CD4-positive, alpha-beta T cell treated with Interleukin-15 for 1 hour (primary cell): ENCODE measurements at regions not wholly inside any gene's neighbourhood (a gene's known extent, or its start where the extent isn't known, plus 50 kb on each side); places are given as distances from the start of the nearest gene placed in this dataset.
"Not testable (repeated sequence)": the region's sequence is repeated elsewhere in the genome, so short reads cannot be mapped to it uniquely, and the experiment has no call there.

Experiments used
- DNase-seq: peaks from one replicate; pipeline ENCODE4 v3.0.0-alpha.2; 2020

DNA sequence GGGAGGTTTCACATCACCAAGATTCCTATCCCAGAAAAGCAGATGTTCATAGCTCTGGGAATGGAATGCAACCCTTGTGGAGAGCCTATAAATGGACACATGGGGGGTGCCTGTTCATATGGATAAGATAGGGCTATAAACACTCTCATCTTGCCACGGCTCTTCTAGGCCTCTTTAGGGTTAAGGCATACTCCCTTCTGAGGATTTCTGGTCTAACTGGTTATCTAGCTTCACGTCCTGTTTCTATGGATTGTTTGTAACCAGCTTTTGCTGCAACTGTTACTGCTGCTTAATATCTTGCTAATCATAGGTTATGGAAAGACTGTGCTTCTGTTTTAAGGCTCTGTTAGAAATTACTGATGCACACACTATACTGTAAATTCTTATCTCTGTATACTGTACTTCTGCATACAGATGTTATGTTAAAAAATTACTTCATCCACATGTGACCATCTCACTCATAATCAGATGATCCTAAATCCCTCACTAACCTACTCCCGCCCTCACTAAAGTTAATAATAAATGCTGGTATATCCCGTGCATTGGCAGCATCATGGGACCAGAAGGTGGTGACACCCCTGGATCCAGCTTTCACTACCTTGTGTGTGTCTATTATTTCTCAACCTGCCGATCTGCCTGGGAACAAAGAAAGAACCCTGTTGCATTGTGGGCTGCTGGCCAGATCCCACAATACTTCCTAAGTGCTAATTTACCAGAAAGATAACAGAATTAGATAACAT, 68.7 kb downstream of the PRKAB2 start:
- DNase-seq, result not testable (repeated sequence)

DNA sequence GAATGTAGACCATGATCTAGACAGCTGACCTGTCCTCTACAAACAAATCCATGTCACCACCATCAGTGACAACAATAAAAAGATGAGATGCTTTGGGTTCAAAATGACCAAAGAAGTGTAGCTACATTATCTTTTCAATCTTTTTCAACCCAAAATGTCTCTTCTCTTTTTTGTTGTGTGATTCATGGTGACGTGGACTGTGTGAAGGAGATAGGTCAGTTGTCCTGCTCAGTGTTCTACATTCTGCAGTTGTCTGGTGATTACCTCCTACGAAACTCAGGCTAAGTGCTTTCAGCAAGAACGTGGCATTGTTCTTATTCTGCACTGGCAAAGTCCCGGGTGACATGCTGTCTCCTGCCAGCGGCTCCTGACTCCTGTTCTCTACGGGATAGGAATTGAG, 73.1 kb downstream of the PRKAB2 start:
- no peak for DNase-seq

DNA sequence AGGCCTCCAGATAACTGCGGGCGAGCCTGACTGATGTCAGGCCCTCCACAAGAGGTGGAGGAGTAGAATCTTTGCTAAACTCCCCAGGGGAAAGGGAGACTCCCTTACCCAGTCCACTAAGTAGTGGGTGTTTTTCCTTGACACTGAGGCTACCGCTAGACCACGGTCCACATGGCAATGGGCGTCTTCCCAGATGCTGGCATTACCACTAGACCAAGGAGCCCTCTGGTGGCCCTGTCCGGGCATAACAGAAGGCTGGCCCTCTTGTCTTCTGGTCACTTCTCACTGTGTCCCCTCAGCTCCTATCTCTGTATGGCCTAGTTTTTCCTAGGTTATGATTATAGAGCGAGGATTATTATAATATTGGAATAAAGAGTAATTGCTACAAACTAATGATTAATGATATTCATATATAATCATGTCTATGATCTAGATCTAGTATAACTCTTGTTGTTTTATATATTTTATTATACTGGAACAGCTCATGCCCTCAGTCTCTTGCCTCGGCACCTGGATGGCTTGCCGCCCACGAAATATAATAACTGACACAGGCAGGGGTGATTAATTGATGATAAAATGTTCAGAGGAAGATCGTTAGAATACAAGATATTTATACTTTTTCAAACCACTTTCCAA, 73.8 kb downstream of the PRKAB2 start:
- DNase-seq, result not testable (repeated sequence)

DNA sequence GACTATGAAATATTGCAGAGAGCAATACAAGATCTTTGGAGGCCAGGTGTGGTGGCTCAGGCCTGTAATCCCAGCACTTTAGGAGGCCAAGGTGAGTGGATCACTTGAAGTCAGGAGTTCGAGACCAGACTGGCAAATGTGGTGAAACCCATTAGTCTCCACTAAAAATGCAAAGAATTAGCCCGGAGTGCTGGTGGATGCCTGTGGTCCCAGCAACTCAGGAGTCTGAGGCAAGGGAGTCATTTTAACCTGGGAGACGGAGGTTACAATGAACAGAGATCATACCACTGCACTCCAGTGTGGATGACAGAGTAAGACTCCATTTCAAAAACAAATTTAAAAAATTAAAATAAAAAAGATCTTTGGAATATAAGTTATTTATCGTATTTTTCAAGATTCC, 76.6 kb downstream of the PRKAB2 start:
- DNase-seq, result no peak

DNA sequence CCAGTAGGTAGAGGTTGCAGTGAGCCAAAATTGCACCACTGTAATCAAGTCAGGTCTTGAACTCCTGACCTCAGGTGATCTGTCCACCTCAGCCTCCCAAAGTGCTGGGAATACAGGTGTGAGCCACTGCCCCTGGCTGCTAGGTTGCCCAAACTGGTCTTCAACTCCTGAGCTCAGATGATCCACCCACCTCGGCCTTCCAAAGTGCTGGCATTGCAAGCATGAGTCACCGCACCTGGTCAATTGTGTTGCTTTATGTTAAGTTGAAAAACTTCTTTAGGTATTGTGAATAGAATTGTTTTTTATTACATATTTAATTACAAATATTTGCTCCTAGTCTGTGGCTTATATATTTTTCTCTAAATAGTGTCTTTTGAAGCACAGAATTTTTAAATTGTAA, 80.5 kb downstream of the PRKAB2 start:
- DNase-seq, result no peak

DNA sequence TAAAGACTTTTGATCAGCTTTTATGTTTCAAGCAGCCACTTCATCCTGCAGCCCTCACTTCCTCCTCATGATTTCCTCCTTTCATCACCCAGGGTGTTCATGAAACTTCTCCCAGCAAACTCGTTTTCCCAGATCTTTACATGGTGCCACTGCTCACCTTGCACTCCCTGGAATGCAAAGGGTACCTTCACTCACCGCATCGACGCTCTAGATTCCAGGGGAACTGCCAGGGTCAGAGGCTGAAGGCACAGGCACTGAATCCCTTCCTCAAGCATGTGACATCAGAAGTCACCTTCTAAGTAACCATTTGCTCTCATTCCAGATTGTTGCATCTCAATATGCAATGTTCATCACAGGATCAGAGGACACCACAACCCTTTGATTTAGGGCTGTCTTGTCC, 82.8 kb downstream of the PRKAB2 start:
- DNase-seq, result no peak

DNA sequence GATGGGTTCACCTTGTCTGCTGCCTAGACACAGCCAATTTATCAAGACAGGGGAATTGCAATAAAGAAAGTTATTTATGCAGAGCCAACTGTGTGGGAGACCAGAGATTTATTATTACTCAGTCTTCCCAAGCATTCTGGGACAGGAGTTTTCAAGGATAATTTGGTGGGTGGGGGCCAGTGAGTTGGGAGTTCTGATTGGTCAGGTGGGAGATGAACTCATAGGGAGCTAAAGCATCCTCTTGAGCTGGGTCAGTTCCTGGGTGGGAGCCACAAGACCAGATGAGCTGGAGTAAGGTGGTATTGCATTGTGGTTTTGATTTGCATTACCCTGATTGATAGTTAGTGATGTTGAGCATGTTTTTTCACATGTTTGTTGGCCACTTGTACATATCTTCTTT, 86.1 kb downstream of the PRKAB2 start:
- no peak for DNase-seq

DNA sequence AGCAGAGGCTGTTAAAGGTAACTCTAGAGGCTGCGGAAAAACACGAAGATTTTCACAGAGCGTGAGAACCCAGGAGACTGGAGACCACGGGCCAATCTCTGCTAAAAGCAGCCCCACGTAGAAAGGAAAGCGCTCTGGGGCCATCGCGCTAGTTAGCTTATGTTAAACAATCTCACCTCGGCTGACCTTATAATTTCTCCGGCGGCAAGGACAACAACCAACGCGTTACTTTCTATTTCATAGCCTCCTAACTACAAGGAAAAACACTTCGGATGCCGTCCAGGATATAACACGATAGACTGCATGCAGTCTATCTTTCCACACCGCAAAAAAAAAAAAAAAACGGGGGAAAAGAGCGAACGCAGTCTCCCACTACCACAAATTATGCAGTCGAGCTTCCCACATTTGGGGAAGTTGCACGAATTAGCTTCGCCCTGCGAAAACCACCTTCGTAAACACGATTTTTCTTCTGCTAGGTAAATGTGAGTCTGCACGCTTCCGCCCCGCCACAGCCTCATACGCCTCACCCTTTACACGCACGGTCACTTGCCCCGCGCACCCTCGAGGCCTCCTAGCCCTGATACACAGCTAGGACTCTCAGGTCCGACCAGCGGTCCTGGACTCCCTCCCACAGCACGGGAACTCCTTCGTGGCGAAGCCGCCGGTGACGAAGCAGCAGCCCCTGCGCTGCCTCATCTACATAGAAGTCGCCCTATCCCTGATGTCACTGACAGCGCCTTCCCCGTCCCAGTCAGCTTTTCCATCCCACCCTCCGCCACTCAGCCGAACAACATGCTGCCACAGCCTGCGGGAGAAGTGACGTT, 87.8 kb downstream of the PRKAB2 start:
- peak; percentile 55 for DNase-seq

DNA sequence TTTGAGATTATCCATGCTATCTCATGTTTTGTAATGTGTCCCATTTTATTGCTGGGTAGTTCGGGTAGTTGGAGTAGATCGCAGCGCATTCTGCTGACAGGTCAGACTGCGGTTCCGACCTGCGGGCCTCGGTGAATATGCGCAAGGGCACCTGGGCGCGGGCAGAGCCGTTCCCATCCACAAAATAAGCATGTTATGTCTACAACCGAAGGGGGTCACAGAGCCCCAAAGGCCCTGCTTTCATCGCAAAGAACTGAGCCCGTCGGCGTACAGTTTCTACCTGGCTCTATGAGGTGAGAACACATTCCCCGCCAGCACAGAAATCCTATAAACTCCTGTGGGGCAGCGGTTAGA, 88.4 kb downstream of the PRKAB2 start:
- no peak for DNase-seq

DNA sequence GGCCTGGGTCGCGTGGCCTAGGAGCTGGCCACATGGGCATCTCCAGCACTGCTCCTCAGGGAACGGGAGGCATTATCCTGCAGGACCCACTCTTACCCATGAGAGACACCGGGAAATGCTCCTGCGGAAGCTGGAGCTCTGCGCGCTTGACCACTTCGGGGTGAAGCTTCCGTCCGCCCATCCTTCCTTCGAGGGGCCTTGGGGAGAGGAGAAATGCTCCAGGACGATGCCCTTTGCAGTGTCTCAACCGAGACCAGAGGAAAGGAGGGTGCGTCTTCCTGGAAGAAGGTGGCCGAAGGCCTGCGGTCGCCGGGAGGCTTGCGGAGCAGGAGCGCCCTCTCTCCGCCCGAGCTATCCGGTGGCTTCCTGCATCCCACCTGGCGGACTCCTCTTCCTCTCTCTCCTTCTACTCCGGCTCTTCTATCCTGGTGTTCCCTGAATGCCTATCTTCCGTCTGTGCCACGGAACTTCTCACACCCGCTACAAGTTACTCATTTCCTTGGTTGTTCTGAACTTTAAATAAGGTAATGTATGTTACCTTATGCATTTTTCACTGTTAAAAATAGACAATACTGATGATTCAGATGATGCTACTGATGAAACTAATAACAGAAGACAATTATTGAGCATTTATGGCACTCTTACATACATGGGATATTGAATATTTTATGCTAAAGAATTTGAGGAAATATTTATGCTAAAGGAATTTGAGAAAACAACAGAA, 91.4 kb downstream of the PRKAB2 start:
- no peak for DNase-seq

DNA sequence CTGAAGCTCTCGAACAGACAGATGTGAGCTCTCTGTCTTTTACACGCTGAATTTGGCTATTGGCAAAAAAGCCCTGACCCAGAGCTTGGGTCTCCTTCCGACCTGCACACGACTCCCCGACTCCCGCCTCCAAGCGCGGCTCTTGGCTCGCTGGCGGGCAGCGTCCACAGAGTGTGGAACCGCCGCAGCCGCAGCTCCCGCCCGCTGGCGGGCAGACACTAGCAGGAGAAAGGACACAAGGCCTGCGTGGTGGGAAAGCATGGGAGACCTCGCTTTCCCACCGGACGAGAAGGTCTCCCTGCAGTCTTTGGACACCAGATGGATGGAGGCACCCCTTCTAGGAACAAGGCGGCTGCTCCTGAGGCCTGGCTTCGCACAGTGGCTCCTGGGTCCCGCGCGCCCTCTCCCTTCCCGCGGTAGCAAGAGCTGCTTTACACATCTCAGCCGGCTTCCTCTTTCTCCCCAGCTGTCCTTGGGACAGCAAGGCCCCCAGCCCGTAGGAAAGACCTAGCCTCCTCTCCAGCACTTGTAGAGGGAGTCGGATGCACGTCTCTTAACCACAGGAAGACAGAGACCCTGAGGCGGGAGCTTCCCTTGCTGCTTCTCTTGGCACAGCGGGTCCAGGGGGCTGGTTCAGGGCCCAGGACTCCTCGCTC, 92.1 kb downstream of the PRKAB2 start:
- no peak for DNase-seq

DNA sequence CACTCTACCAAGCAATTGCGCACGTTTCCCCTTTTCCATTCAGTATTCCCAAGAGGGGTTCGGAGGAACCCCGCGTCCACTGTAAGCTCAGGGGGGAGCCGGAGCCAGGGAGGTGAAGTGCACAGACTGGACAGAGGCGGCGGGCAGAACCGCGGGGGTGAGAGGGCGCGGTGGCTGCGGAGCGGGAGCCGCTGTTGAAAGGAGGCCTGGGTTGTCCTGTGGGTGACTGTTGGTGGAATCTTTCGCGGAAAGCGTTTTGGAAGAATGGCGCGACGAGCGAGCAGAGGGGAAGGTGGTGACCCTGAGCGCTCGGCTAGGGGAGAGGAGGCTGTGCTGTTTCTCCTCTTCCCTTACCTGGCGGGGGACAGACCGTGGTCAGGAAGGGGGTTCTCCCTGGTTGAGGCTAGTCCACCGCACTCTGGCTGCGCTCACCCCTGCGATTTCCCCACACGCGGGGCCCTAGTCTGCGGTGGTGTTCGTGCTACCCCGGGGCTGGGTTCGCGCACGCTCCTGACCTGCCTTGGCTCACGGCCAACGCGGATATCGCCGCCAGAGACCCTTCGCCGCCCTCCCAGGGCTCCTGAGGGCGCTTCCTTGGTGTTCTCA, 92.8 kb downstream of the PRKAB2 start:
- no peak for DNase-seq

DNA sequence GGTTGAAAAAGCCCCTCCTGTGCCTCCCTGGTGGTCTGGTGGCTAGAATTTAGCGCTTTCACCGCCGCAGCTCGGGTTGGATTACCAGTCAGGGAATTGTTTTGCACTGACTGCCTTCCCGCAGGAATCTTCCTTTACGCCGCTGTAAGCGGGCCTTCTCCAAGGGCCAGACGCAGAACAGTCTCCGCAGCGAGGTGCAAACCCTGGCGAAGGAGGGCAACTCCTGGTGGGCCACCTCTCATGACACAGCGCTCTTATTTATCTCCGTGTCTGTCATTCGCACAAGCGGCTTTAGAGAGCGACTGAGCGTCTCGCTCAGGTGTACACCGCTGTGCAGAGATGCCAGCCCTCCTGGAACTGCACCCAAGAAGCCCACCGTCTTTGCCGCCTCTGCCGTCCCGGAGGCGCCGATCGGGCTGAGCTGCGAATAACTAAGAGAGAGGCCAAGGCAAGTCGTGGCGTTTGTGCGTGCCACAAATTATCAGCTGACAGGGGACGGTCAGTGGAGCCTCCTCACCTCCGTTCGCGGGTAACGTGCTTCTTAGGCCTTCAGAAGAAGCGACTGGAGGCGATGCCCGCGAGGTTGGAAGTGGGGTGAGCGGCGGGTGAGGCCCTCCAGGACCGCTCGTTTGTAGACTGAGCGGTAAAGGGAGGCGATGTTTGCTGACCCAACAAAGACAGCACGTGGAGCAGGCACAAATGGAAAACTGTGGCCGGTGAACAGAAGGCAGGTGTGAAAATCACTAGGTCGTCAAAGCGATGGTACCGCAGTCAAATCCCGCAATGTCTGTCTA, 93.5 kb downstream of the PRKAB2 start:
- DNase-seq, result no peak

DNA sequence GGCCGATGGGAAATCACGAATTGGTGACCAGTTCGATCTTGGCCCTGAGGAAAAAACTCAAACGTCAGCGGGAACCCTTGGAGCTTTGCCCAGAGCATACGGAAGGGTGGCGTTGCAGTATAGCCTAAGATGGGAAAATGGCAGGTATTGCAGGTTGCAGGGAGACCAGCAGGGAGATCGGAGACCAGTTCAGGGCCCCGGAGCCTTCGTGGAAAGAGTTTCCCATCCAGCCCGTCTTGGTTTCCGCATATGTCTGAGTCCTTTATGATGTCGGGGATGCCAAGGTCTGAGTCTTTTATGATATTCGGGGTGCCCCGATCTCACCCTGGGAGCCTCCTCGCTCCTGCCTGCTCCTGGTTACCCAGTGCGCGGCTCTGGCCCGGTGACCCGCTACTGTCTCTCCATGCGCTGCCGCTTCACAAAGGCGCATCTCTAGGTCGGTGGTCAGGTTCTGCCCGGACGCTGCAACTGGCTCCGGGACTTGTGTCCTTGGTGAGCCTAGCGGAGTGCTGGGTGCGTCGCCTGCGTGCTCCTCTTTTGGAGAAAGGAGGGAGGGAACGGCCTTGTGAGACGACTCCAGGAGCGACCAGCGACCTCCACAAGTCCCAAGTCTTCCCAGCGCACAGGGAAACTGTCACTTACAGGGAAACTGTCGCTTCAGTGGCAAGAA, 94.2 kb downstream of the PRKAB2 start:
- DNase-seq, result no peak

DNA sequence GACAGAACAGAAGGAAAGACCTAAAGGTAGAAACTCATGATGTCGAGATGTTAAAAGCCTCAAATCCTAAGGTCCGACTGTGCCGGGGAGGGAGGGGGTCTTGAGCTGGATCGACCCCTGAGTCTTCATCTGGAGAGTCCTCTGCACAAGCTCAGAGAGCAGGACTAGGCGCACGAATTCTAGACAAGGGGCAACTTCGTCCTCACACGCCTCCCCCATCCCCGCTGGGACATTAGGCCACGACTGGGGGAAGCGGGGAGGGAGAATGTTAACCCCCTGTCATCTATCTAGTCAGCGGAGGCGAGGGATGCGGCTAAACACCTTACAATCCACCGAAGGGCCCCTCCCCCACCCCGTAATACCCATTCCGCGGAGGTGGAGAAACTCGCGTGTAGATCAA, 94.7 kb downstream of the PRKAB2 start:
- no peak for DNase-seq

DNA sequence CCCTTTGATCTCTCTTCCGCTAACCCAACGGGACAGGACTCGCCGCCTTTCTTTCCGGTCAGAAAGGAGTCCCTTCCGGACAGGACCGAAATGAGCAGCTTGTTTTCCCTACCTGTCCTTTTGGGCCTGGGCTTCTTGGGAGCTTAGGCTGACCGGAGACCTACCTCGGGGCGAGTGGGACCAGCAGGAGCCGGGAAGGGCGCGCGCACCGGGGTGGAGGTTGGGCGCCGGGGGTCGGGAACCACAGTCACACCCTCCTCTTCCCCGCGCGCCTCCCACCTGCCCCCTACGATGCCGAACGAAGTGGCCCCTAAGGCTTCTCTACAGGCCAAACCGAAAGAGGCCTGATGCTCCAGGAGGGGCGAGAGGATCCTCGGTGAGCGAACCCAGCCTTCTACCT, 95.2 kb downstream of the PRKAB2 start:
- DNase-seq, result no peak

DNA sequence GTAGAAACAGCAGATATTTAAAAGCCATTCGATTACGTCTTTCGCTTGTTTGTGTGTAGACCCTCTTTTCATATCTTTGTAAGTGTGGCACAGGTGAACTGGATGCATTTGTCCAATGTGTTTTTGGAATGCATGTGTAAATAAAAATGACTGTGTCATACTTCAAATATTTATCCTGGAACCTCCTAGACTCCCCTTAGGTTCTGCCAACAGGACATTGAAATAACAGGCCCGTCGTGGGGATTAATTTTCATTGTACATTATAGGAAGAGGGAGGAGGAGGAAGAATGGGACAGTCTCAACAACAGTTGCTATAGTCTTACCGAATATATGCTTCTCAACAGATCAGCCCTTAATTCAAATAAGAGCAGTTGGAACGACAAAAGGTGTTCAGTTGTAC, 95.8 kb downstream of the PRKAB2 start:
- DNase-seq, result no peak

DNA sequence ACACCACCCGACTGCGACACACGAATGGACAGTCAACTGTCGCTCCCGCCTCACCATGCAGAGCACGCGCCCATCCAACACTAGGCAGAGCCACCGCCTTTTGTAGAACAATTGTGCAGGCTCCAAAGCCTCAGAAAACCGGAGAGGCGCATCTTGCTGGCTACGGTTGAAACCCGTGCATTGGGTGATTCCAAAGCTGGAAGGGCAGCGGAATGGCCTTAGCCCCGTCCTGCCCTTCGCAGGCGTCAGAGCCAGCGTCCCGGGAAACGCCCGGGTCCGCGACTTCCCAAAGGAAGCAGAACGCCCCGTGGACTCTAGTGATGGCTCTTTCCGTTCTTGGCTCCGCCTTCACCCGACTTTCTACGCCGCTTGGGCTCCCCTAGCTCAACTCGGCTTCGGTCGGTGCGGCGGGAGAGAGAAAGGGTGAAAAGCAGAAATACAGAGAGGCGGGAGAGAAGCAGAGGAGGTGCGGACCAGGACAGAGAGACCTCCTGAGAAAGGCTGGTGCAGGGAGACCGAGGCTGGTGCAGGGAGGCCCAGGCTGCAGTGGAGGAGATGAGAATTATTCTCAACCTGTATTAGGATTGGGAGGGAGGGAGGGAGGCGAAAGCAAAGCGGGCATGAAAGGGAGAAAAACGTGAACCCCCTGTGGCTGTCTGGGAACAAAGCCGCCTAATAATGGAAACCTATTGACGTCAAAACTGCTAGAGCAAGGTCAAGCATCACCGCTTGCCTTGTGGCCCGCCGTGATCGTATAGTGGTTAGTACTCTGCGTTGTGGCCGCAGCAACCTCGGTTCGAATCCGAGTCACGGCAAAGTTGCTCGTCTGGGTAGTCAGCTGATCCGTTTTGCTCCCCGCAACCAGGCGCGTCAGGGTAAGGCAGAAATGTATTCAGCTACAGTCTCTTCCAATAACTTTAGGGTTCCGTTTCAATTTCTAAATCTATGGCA, 99.5 kb downstream of the PRKAB2 start:
- DNase-seq, result no peak

DNA sequence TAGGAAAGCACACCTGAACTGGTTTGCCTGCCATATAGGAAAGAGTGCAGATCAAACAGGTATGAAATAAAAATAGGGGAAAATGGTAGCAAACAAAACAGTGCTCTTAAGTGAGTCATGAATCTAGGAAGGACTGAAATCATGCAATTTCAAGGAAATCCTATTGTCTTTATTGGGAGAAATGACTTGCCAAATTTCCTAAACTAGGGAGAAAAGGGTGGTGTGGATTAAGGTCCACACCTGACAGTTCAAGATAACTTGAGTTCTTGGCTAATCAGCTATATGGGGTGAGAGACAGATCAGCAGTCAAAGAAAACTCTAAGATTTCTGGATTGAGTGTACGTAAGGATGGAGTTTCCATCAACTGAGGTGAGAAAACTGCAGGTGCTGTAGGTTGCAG, 101.1 kb downstream of the PRKAB2 start:
- no peak for DNase-seq

DNA sequence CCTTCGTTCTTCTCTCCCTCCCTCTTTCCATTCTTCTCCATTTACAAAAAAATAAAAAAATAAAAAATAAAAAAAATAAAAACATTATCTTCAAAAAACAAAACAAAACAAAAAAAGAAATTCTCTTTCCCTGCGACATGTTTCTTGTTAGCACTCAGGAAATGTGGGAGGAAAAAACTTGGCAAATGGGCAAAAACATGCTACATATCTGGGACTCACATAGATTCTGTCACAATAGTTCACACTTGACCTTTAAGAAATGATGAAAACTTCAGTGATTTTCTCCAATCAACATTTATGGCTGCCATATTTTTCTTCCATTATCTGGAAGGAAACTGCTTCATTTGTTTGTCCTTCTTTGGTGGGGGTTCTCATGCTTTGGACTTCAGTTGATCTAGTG, 109.3 kb downstream of the PRKAB2 start:
- no peak for DNase-seq
